AG04449 (cell line): ENCODE measurements at regions not wholly inside any gene's neighbourhood (a gene's known extent, or its start where the extent isn't known, plus 50 kb on each side); places are given as distances from the start of the nearest gene placed in this dataset.

ENCODE experiments used
- CTCF ChIA-PET: fragments of 350-600 bp; formaldehyde crosslinking; extraction: SDS; loops from one replicate; lab custom pipeline; 2021; ENCODE audit warnings: antibody characterized with exemption; lab: Yijun Ruan, JAX
- POLR2A ChIA-PET: fragments of 400-600, 350-600 bp; formaldehyde crosslinking; extraction: SDS; loops from one replicate; lab custom pipeline; 2020; ENCODE audit warnings: antibody characterized with exemption, inconsistent platforms; lab: Yijun Ruan, JAX
- DNase-seq: peaks from one replicate; pipeline ENCODE4 v3.0.0-alpha.2; 2010; ENCODE audit warnings: low read depth, low spot score
- H3K4me3 ChIP-seq: 2 replicates; pipeline ENCODE4 v1.5.1; 2011; ENCODE audit warnings: low read depth, mild to moderate bottlenecking, control low read depth, low read length
- TF ChIP-seq, protein P1 (sequence below): IDR thresholded peaks from one replicate; pipeline ENCODE4 v1.5.1; 2011; ENCODE audit warnings: mild to moderate bottlenecking, moderate library complexity, low read length, control low read depth, inconsistent platforms; ENCODE audit not compliant: insufficient read depth; ENCODE audit errors: missing control alignments

GRCh38 chr4:157655096-157655809 lies 434.7 kb downstream of the GRIA2 start:
- POLR2A ChIA-PET: no interaction called here
- TF ChIP-seq, protein P1, sequence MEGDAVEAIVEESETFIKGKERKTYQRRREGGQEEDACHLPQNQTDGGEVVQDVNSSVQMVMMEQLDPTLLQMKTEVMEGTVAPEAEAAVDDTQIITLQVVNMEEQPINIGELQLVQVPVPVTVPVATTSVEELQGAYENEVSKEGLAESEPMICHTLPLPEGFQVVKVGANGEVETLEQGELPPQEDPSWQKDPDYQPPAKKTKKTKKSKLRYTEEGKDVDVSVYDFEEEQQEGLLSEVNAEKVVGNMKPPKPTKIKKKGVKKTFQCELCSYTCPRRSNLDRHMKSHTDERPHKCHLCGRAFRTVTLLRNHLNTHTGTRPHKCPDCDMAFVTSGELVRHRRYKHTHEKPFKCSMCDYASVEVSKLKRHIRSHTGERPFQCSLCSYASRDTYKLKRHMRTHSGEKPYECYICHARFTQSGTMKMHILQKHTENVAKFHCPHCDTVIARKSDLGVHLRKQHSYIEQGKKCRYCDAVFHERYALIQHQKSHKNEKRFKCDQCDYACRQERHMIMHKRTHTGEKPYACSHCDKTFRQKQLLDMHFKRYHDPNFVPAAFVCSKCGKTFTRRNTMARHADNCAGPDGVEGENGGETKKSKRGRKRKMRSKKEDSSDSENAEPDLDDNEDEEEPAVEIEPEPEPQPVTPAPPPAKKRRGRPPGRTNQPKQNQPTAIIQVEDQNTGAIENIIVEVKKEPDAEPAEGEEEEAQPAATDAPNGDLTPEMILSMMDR: no peak
- H3K4me3 ChIP-seq: no peak overlapping the region
- no peak for DNase-seq
- CTCF ChIA-PET: no interaction called here

- TF ChIP-seq, protein P1: no peak
- POLR2A ChIA-PET: no interaction called here
- no peak for DNase-seq
- H3K4me3 ChIP-seq: no peak overlapping the region
- CTCF ChIA-PET: no interaction called here
Measured at GRCh38 chr4:157643257-157643656, 422.7 kb downstream of the GRIA2 start.

DNA sequence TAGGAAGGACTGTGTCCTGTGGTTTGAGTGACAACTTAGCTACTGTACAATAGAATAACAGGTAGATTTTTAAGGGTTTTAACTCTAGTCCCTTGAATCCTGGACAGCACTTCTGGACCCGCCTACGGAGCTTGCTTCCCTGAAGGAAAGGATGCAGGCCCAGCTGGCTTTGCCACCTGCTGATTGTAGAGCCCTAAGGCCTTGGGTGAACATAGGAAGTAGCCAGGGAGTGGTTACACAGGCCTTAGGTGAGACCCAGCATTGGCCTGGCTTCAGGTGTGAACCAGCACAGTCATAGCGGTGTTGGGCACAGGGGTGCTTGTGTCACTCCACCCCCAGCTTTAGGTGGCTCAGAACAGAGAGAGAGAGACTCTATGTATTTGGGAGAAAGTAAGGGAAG lies 413.5 kb downstream of the GRIA2 start:
- ChIA-PET CTCF (no interaction called here), POLR2A (no interaction called here)
- no peak for DNase-seq
- no peak overlapping the region for H3K4me3 ChIP-seq
- TF ChIP-seq, protein P1: no peak

- ChIA-PET CTCF (no interaction called here), POLR2A (no interaction called here)
- no peak for DNase-seq
- H3K4me3 ChIP-seq: no peak overlapping the region
- TF ChIP-seq, protein P1: no peak
Measured at GRCh38 chr4:157616741-157617472, 396.4 kb downstream of the GRIA2 start.

DNA sequence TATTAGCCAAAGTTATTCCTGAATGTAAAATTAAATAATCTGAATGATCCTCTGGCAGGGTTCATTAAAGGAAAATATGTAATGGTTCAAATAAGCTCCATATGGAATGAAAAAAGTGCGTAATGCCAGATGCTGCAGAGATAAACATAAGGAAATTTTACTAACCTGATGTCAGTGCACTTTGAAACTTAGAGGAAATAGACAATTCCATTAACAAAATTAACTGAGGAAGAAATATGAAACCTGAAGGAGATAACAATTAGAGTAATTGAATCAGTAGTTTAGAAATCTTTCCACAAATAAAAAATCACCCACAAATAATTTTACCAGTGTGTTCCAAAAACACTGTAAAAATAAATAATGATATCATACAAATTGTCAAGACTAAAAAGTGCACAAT lies 387.5 kb downstream of the GRIA2 start:
- no peak for DNase-seq
- TF ChIP-seq, protein P1: no peak
- CTCF ChIA-PET: no interaction called here
- H3K4me3 ChIP-seq: no peak overlapping the region
- POLR2A ChIA-PET: no interaction called here

GRCh38 chr4:157600583-157600982 lies 380.1 kb downstream of the GRIA2 start:
- no peak for DNase-seq
- TF ChIP-seq, protein P1: no peak
- CTCF ChIA-PET: no interaction called here
- H3K4me3 ChIP-seq: no peak overlapping the region
- POLR2A ChIA-PET: no interaction called here
